ENCODE measurements at regions not wholly inside any gene's neighbourhood (a gene's known extent, or its start where the extent isn't known, plus 50 kb on each side); places are given as distances from the start of the nearest gene placed in this dataset.
"Not testable (repeated sequence)": the region's sequence is repeated elsewhere in the genome, so short reads cannot be mapped to it uniquely, and the experiment has no call there.

- no peak for DNase-seq
Observed at GRCh38 chr13:72657379-72657778, 70.0 kb downstream of the MZT1 start.

GRCh38 chr13:72656357-72656756 is 71.1 kb downstream of the MZT1 start:
- no peak for DNase-seq

DNA sequence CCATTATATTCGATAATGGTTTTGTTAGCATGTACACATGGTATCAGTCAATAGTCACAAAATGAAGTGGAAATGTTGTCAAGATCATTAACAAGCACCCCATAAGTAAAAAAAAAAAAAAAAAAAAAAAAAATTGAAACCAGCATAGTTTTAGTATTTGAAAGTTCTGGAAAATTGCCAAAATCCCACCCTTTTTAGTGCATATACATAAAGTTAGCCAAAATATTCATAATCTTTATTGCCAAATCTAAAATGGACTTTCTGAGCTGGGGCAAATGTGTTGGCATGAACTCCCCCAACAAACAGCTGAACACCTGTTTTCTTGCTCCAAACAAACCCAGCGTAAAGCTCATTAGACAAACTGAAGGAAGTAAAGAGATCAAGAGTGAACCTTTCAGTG is 73.9 kb downstream of the MZT1 start:
- no peak for DNase-seq

DNA sequence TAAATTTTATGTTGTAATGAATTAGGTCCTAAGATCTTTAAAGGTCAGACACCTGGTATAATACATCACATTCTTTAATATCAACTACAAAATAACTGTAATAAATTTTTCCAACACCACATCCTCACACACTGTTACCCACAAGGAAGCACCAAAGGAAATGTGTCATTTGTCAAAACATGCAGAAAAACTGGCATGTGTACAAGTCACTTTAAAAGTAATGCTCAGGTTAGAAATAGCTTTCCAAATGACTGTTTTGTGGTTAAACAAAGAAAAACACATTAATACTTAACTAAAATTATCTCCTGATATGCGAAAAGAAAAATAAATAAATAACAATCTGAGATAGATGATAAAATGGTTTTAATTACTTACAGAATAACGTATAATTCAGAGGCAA is 74.7 kb downstream of the MZT1 start:
- DNase-seq = no peak

- DNase-seq = peak; percentile 2
Observed at GRCh38 chr13:72651144-72651543, 76.3 kb downstream of the MZT1 start.

DNA sequence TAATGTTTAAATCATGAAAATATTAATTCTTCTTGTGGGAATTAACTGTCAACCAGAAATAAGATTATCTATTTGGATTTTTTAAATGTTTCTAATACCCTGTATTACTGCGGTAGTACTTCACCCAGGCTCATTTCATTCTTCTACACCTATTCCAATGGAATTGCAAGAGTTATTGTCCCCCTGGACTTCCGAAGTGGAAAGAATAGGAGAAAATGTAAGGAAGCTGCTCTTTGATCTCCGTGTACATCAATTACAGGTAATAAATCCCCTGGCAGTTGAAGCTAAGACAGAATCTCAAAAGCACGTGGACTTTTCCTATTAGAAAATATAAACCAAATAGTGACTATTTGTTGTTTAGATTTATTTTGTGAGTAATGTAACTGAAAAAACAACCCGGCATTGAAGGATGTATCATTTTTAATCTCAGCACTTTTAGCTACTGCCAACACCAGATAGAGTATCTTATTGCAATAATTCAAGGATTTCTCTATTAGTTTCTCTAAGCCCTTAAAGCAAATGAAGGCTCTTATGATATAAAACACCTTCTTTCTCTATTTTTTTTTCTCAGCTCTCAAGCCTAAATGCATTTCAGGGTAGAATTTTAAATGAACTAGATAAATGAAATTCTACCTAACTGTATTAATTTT is 77.3 kb downstream of the MZT1 start:
- DNase-seq = no peak

- no peak for DNase-seq
Observed at GRCh38 chr13:72648513-72649065, 78.8 kb downstream of the MZT1 start.

GRCh38 chr13:72647422-72647821 is 80.0 kb downstream of the MZT1 start:
- DNase-seq = no peak

GRCh38 chr13:72645521-72645920 is 81.9 kb downstream of the MZT1 start:
- DNase-seq = no peak

GRCh38 chr13:72643311-72643989 is 84.0 kb downstream of the MZT1 start:
- peak; percentile 75 for DNase-seq

- no peak for DNase-seq
Observed at GRCh38 chr13:72639377-72639776, 88.1 kb downstream of the MZT1 start.

DNA sequence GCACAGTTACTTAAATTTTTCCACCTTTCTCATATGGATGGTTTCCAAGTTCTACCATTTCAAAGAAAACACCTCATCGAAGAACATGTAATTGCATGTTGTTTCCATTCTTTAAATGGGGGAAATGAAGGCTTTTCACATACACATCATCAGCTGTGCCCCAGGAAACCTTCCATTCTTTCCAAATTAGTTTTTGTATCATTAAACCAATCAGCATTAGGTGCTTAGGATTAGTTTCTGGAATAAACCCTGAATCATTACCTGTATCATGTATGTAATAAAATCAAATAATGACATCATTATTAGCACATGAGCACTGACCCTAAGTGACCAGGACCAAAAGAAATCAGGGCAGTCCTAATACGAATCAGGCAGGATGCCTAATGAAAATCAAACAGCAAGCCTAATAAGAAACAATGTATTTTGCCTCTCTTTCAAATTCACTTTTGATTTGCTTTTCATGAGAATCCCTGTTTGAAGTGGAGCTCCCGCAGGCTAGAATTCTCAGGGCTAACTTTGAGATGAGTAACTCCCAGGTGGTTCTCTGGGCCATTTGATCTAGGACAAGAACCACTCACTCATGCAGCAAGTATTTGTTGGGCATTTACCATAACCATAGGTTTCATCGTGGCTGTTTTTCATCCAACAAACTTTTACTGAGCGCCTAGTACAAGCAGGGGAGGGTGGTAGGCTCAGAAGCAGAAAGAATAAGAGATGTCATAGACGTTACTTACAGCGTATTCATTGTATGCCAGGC is 89.2 kb downstream of the MZT1 start:
- DNase-seq = no peak

GRCh38 chr13:72637561-72637960 is 89.9 kb downstream of the MZT1 start:
- no peak for DNase-seq

GRCh38 chr13:72634859-72635258 is 92.6 kb downstream of the MZT1 start:
- no peak for DNase-seq

- DNase-seq = no peak
Observed at GRCh38 chr13:72622546-72622945, 104.9 kb downstream of the MZT1 start.

- DNase-seq = peak; percentile 13
Observed at GRCh38 chr13:72620874-72621273, 106.6 kb downstream of the MZT1 start.

DNA sequence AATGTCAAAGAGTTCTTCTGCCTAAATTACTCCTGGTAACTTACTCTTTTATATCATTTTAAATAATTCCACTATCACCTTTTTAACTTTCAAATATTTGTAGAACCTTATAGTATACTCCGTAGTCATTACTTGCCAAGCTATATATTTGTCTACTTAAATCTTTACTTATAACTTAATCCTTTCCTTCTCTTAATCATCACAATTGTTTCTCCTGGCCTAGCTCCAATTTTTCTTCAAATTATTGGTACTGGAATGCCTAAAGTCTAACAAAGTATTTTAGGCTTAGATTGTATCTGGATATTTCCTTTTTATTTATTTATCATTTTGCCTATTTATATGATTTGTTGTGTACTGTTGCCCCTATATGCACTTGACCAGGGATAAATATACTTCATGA is 109.5 kb downstream of the MZT1 start:
- no peak for DNase-seq

DNA sequence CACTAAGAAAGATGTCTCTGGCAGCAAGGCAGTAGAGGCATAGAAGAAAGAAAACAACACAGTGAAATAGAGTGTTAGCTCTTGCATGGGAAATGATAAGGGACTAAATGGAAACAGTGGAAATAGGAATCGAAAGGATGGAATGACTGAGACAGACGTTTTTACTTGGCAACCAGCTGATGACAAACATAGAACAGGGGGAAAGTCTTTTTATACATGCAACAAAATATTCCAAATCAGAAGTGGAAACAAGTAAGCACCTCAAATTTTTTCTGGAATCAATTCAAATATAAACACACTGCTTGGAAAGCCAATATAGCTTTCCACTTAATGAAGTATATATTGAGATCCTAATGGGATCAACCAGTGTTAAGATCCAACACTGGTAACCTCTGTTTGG is 110.2 kb downstream of the MZT1 start:
- no peak for DNase-seq

DNA sequence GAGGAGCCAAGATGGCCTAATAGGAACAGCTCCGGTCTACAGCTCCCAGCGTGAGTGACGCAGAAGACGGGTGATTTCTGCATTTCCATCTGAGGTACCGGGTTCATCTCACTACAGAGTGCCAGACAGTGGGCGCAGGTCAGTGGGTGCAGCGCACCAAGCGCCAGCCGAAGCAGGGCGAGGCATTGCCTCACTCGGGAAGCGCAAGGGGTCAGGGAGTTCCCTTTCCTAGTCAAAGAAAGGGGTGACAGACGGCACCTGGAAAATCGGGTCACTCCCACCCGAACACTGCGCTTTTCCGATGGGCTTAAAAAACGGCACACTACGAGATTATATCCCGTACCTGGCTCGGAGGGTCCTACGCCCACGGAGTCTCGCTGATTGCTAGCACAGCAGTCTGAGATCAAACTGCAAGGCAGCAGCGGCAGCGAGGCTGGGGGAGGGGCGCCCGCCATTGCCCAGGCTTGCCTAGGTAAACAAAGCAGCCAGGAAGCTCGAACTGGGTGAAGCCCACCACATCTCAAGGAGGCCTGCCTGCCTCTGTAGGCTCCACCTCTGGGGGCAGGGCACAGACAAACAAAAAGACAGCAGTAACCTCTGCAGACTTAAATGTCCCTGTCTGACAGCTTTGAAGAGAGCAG is 117.1 kb downstream of the MZT1 start:
- not testable (repeated sequence) for DNase-seq

DNA sequence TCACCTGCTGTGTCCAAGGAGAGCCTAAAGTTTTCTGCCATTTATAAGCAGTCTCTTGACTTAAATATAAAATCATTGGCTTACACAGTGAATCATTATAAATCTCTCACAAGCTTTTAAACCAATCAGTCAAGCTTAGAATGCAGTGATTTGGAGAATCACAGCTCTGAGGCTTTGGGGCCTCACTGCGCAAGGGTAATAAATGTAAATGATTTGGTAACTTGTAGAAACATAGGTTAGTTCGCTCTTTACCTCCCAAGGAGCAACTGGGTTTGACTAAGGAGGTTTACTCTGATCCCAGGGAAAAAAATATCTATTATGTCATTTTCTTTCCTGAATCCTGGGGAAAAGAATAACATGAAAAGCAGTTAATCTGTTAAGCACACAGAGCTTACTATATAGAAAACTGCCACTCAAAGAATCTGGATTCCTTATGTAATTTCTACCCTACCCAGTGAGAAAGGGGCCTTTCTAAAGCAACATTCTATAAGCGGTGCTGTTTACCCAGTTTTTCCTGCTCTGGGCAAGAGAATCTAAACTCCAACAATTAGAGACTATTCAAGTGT is 128.2 kb downstream of the MZT1 start:
- no peak for DNase-seq

DNA sequence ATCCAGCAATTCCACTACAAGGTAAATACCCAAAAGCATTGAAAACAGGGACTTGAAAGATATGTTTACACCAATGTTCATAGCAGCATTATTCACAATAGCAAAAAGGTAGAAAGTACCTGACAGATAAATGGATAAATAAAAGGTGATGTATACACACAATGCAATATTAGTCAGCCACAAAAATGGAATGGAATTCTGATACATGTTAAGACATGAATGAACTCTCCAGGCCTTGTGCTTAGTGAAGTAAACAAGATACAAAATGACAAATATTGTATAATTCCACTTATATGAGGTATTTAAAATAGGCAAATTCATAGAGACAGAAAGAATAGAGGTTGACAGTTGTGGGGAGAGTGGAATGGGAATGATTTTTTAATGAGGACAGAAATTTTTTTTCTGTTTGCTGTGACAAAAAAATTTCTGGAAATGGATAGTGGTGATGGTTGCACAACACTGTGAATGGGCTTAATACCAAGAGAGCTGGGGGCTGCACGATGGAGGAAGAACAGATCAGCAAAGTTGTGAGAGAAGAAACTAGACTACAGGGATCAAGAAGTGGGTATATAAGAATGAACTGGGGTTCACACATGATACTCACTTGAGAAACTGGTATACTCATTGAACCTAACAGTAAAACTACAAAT is 137.2 kb downstream of the MZT1 start:
- DNase-seq = no peak

DNA sequence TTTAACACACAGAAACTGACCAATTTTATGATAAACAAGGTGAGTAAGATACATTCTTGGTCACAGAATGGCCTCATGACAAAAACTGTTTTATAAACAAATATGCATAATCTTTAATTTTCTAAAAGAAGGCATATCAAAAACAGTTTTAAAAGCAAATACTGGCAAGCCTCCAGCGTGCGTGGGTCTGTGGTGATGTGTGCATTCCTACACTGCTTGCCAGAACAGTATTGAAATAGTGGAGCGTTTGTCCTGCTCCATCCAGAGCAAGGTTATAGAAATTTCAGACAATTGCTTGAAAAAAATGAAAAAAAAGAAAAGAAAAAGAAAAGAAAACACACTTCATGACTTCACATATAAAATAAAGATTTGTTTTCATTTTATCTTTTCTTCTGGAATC is 140.9 kb downstream of the MZT1 start:
- no peak for DNase-seq
